ENCODE measurements at regions not wholly inside any gene's neighbourhood (a gene's known extent, or its start where the extent isn't known, plus 50 kb on each side); places are given as distances from the start of the nearest gene placed in this dataset.

- DNase-seq (ENCODE audit: low spot score) = peak; percentile 37
Observed at GRCh38 chr3:168517249-168518071, 421.7 kb upstream of the GOLIM4 start.

- no peak for DNase-seq (ENCODE audit: low spot score)
Observed at GRCh38 chr3:168514252-168514651, 418.5 kb upstream of the GOLIM4 start.

GRCh38 chr3:168512802-168513201 is 417.1 kb upstream of the GOLIM4 start:
- no peak for DNase-seq (ENCODE audit: low spot score)

- no peak for DNase-seq (ENCODE audit: low spot score)
Observed at GRCh38 chr3:168511428-168512014, 415.8 kb upstream of the GOLIM4 start.

- DNase-seq (ENCODE audit: low spot score) = no peak
Observed at GRCh38 chr3:168506589-168506988, 410.9 kb upstream of the GOLIM4 start.

- DNase-seq (ENCODE audit: low spot score) = no peak
Observed at GRCh38 chr3:168501570-168501969, 405.8 kb upstream of the GOLIM4 start.

GRCh38 chr3:168498194-168498593 is 402.5 kb upstream of the GOLIM4 start:
- DNase-seq (ENCODE audit: low spot score) = no peak

- no peak for DNase-seq (ENCODE audit: low spot score)
Observed at GRCh38 chr3:168497741-168498140, 402.0 kb upstream of the GOLIM4 start.

GRCh38 chr3:168497183-168497582 is 401.5 kb upstream of the GOLIM4 start:
- no peak for DNase-seq (ENCODE audit: low spot score)

- no peak for DNase-seq (ENCODE audit: low spot score)
Observed at GRCh38 chr3:168495932-168496331, 400.2 kb upstream of the GOLIM4 start.

- no peak for DNase-seq (ENCODE audit: low spot score)
Observed at GRCh38 chr3:168495270-168495669, 399.5 kb upstream of the GOLIM4 start.

GRCh38 chr3:168493412-168494205 is 397.9 kb upstream of the GOLIM4 start:
- no peak for DNase-seq (ENCODE audit: low spot score)

- DNase-seq (ENCODE audit: low spot score) = no peak
Observed at GRCh38 chr3:168490981-168491380, 395.3 kb upstream of the GOLIM4 start.

GRCh38 chr3:168489301-168489700 is 393.6 kb upstream of the GOLIM4 start:
- no peak for DNase-seq (ENCODE audit: low spot score)

GRCh38 chr3:168485936-168486335 is 390.2 kb upstream of the GOLIM4 start:
- DNase-seq (ENCODE audit: low spot score) = no peak

- DNase-seq (ENCODE audit: low spot score) = no peak
Observed at GRCh38 chr3:168476360-168476980, 380.7 kb upstream of the GOLIM4 start.

- DNase-seq (ENCODE audit: low spot score) = no peak
Observed at GRCh38 chr3:168475704-168476103, 380.0 kb upstream of the GOLIM4 start.

- DNase-seq (ENCODE audit: low spot score) = no peak
Observed at GRCh38 chr3:168473334-168473890, 377.7 kb upstream of the GOLIM4 start.

- no peak for DNase-seq (ENCODE audit: low spot score)
Observed at GRCh38 chr3:168472783-168473182, 377.1 kb upstream of the GOLIM4 start.

GRCh38 chr3:168470380-168470779 is 374.7 kb upstream of the GOLIM4 start:
- no peak for DNase-seq (ENCODE audit: low spot score)

- DNase-seq (ENCODE audit: low spot score) = no peak
Observed at GRCh38 chr3:168469436-168469835, 373.7 kb upstream of the GOLIM4 start.

Measured in H4 (cell line).